HCT116 (cell line): ENCODE measurements at regions not wholly inside any gene's neighbourhood (a gene's known extent, or its start where the extent isn't known, plus 50 kb on each side); places are given as distances from the start of the nearest gene placed in this dataset.

Experiments
- ATAC-seq: fragments of 200-7000 bp; cut with Tn5 transposase; 2 replicates; pipeline ENCODE4 v1.9.1; 2020; ENCODE audit warnings: mild to moderate bottlenecking, moderate library complexity
- BruUV-seq: library from RNA; stranded (reverse); fragments of 400-500 nt; replicated peaks from 2 replicates; lab custom pipeline; 2021; lab: Mats Ljungman, UMichigan
- CTCF ChIA-PET: fragments of 300-600 bp; sonication (Branson Sonifier 250); formaldehyde crosslinking; loops from one replicate; lab custom pipeline; 2021; ENCODE audit warnings: antibody characterized with exemption; lab: Charles Lee
- POLR2A ChIA-PET: fragments of 300-600, 350-600 bp; sonication (Branson Sonifier 250); formaldehyde crosslinking; loops from one replicate; lab custom pipeline; 2021; ENCODE audit warnings: antibody characterized with exemption; lab: Charles Lee
- RAD21 ChIA-PET, 2 experiments: fragments of 300-600 bp; sonication (Branson Sonifier 250); formaldehyde crosslinking; loops; one replicate each; lab custom pipeline; 2023; ENCODE audit warnings: low total read pairs in 2 of 2; ENCODE audit not compliant: uncharacterized antibody in 2 of 2, unreplicated experiment in 2 of 2, low non-redundant PET in 1 of 2; lab: Charles Lee
- DNase-seq: peaks from one replicate; pipeline ENCODE4 v3.0.0-alpha.2; 2010; ENCODE audit warnings: low read depth, low spot score
- H2AFZ ChIP-seq: fragments of 200-600 bp; shearing (Covaris generic), sonication (generic); 2 replicates; pipeline ENCODE4 v1.6.1; 2017; ENCODE audit warnings: low read depth, mixed run types, mixed read lengths, antibody characterized with exemption, low read length; ENCODE audit not compliant: poor library complexity, severe bottlenecking
- H3K27ac ChIP-seq: 2 replicates; pipeline ENCODE4 v1.5.1; 2012; ENCODE audit warnings: low read depth, low read length
- H3K27me3 ChIP-seq: fragments of 200-600 bp; sonication (generic); 2 replicates; pipeline ENCODE4 v1.6.1; 2016; ENCODE audit warnings: mixed run types, low read length, mixed read lengths; ENCODE audit not compliant: insufficient read depth
- H3K36me3 ChIP-seq, 2 experiments: fragments of 200-500 bp in 1 of 2; fragments of 200-600 bp in 1 of 2; sonication (Bioruptor generic) in 1 of 2; sonication (generic) in 1 of 2; 2 replicates each; pipeline versions ENCODE4 v1.5.1 to v1.6.1; 2014 to 2016; ENCODE audit warnings: low read length in 2 of 2, inconsistent platforms in 1 of 2, mixed read lengths in 1 of 2, mixed run types in 1 of 2; ENCODE audit not compliant: insufficient read depth in 2 of 2, control insufficient read depth in 1 of 2
- H3K4me1 ChIP-seq, 2 experiments: fragments of 200-600 bp in 1 of 2; sonication (generic) in 1 of 2; 2 replicates each; pipeline versions ENCODE4 v1.5.1 to v1.6.1; 2012 to 2017; ENCODE audit warnings: low read length in 2 of 2, inconsistent platforms in 1 of 2, mild to moderate bottlenecking in 1 of 2, mixed read lengths in 1 of 2, mixed run types in 1 of 2, moderate library complexity in 1 of 2; ENCODE audit not compliant: insufficient read depth in 2 of 2, control insufficient read depth in 1 of 2
- H3K4me2 ChIP-seq: fragments of 200-600 bp; sonication (generic); 2 replicates; pipeline ENCODE4 v1.6.1; 2017; ENCODE audit warnings: mixed run types, low read length, mixed read lengths
- H3K4me3 ChIP-seq, 2 experiments: fragments of 200-600 bp in 1 of 2; sonication (generic) in 1 of 2; replicated peaks in 1 of 2; 2 replicates each; pipeline ENCODE4 v1.5.1; 2011 to 2016; ENCODE audit warnings: low read length in 2 of 2, control low read depth in 1 of 2, low read depth in 1 of 2, mild to moderate bottlenecking in 1 of 2, mixed read lengths in 1 of 2, mixed run types in 1 of 2
- H3K79me2 ChIP-seq: fragments of 200-600 bp; sonication (generic); 2 replicates; pipeline ENCODE4 v1.6.1; 2017; ENCODE audit warnings: mild to moderate bottlenecking, mixed run types, low read length, moderate library complexity, mixed read lengths; ENCODE audit not compliant: insufficient read depth
- H3K9ac ChIP-seq: fragments of 200-600 bp; sonication (generic); 2 replicates; pipeline ENCODE4 v1.6.1; 2016; ENCODE audit warnings: low read length, mixed read lengths
- H3K9me2 ChIP-seq: fragments of 200-600 bp; sonication (generic), shearing (Covaris generic); 2 replicates; pipeline ENCODE4 v1.6.1; 2017; ENCODE audit warnings: mixed run types, mild to moderate bottlenecking, moderate library complexity; ENCODE audit not compliant: insufficient read depth
- H3K9me3 ChIP-seq, 2 experiments: fragments of 200-500 bp in 1 of 2; fragments of 200-600 bp in 1 of 2; sonication (Bioruptor generic) in 1 of 2; sonication (generic) in 1 of 2; 2 replicates each; pipeline ENCODE4 v1.6.1; 2014 to 2017; ENCODE audit warnings: low read length in 2 of 2, mixed read lengths in 2 of 2, inconsistent platforms in 1 of 2, low read depth in 1 of 2, mild to moderate bottlenecking in 1 of 2, mixed run types in 1 of 2, moderate library complexity in 1 of 2; ENCODE audit not compliant: control insufficient read depth in 1 of 2, insufficient read depth in 1 of 2
- H4K20me1 ChIP-seq: fragments of 200-600 bp; sonication (generic), shearing (Covaris generic); 2 replicates; pipeline ENCODE4 v1.6.1; 2017; ENCODE audit warnings: mixed run types, mild to moderate bottlenecking, moderate library complexity; ENCODE audit not compliant: insufficient read depth
- CBX3 ChIP-seq: IDR thresholded peaks from 2 replicates; pipeline ENCODE4 v1.6.1; 2012; ENCODE audit warnings: low read depth
- EGR1 ChIP-seq: IDR thresholded peaks from 2 replicates; pipeline ENCODE4 v1.6.1; 2012; ENCODE audit warnings: low read depth
- ELF1 ChIP-seq: IDR thresholded peaks from 2 replicates; pipeline ENCODE4 v1.6.1; 2012; ENCODE audit warnings: low read depth, borderline replicate concordance
- EZH2 ChIP-seq: fragments of 200-600 bp; sonication (generic); IDR thresholded peaks from 2 replicates; pipeline ENCODE4 v1.6.1; 2017; ENCODE audit warnings: antibody characterized with exemption, mixed run types
- EZH2phosphoT487 ChIP-seq: fragments of 200-600 bp; IDR thresholded peaks from 2 replicates; pipeline ENCODE4 v1.6.1; 2018; ENCODE audit warnings: antibody characterized with exemption, borderline replicate concordance
- JUND ChIP-seq: IDR thresholded peaks from 2 replicates; pipeline ENCODE4 v1.6.1; 2012
- POLR2A ChIP-seq: IDR thresholded peaks from 2 replicates; pipeline ENCODE4 v1.7.0; 2011; ENCODE audit warnings: borderline replicate concordance; ENCODE audit not compliant: insufficient read depth, insufficient read length; ENCODE audit errors: extremely low read depth
- POLR2AphosphoS5 ChIP-seq: IDR thresholded peaks from 2 replicates; pipeline ENCODE4 v1.6.1; 2011; ENCODE audit warnings: mild to moderate bottlenecking, low read depth, low read length, moderate library complexity
- RAD21 ChIP-seq: IDR thresholded peaks from 2 replicates; pipeline ENCODE4 v1.6.1; 2012; ENCODE audit warnings: low read depth, mild to moderate bottlenecking
- REST ChIP-seq: IDR thresholded peaks from 2 replicates; pipeline ENCODE4 v1.6.1; 2012; ENCODE audit warnings: low read depth
- SIN3A ChIP-seq: IDR thresholded peaks from 2 replicates; pipeline ENCODE4 v1.6.1; 2012; ENCODE audit warnings: low read depth
- SP1 ChIP-seq: IDR thresholded peaks from 2 replicates; pipeline ENCODE4 v1.6.1; 2012; ENCODE audit warnings: low read depth
- SRF ChIP-seq: IDR thresholded peaks from 2 replicates; pipeline ENCODE4 v1.6.1; 2012; ENCODE audit warnings: low read depth
- YY1 ChIP-seq: IDR thresholded peaks from 2 replicates; pipeline ENCODE4 v1.6.1; 2011; ENCODE audit warnings: low read length, low read depth, moderate library complexity, mild to moderate bottlenecking; ENCODE audit not compliant: insufficient replicate concordance; ENCODE audit errors: extremely low read depth
- ZNF274 ChIP-seq: fragments of 200-500 bp; sonication (Bioruptor generic); IDR thresholded peaks from 2 replicates; pipeline ENCODE4 v1.6.1; 2014; ENCODE audit warnings: mild to moderate bottlenecking, low read depth, low read length, inconsistent platforms
- intact Hi-C: fragments of 100-400 bp; cut with micrococcal nuclease; formaldehyde crosslinking; loops from 2 replicates; pipeline ENCODE4 v1.10.0; 2022
- TF ChIP-seq, protein P1 (sequence below): IDR thresholded peaks from 2 replicates; pipeline ENCODE4 v1.6.1; 2011; ENCODE audit warnings: mild to moderate bottlenecking, low read length, moderate library complexity; ENCODE audit not compliant: insufficient replicate concordance; ENCODE audit errors: extremely low read depth

DNA sequence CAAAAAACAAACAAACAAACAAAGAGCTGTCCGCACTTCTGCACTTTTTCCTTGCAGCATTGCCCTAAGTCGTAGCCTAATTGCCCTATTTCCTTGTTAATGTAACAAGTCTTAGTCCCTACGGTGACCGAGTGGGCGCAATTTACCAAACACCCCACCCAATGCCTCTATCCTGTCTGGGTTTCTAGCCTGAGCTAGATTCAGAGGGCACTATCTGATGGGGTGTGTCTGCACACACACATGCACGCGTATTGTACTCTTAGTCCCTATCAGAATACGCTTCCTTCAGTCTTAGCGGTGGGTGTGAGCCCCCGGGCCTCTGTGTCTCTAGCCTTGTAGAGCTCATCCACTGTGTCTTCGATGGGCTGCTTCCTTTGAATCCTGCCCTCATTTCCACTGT, 125.9 kb upstream of the DLG1 start:
- CTCF ChIA-PET = no interaction called here

More for the DNA sequence above, 125.9 kb upstream of the DLG1 start:
- no peaks in the 10 kb centered on the region for H3K9me2 ChIP-seq
- no peak overlapping the region for H2AFZ ChIP-seq
- no TSS peak for BruUV-seq
- H3K9ac ChIP-seq = no peak overlapping the region
- POLR2A ChIA-PET = no interaction called here
- no peak for ATAC-seq
- DNase-seq = no peak
- no peak overlapping the region for H3K27ac ChIP-seq
- RAD21 ChIA-PET = no interaction called here
- H3K36me3 ChIP-seq = no peaks in the 10 kb centered on the region
- no peaks in the 10 kb centered on the region for H3K9me3 ChIP-seq
- TF ChIP-seq YY1 (no peak), JUND (no peak), EGR1 (no peak), ZNF274 (no peak), SP1 (no peak), EZH2phosphoT487 (no peak), POLR2A (no peak), SIN3A (no peak), REST (no peak), EZH2 (no peak), RAD21 (no peak), CBX3 (no peak), POLR2AphosphoS5 (no peak), SRF (no peak), ELF1 (no peak)
- TF ChIP-seq, protein P1, sequence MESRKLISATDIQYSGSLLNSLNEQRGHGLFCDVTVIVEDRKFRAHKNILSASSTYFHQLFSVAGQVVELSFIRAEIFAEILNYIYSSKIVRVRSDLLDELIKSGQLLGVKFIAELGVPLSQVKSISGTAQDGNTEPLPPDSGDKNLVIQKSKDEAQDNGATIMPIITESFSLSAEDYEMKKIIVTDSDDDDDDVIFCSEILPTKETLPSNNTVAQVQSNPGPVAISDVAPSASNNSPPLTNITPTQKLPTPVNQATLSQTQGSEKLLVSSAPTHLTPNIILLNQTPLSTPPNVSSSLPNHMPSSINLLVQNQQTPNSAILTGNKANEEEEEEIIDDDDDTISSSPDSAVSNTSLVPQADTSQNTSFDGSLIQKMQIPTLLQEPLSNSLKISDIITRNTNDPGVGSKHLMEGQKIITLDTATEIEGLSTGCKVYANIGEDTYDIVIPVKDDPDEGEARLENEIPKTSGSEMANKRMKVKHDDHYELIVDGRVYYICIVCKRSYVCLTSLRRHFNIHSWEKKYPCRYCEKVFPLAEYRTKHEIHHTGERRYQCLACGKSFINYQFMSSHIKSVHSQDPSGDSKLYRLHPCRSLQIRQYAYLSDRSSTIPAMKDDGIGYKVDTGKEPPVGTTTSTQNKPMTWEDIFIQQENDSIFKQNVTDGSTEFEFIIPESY = no peak
- H3K4me3 ChIP-seq = no peak overlapping the region
- H3K4me2 ChIP-seq = no peak overlapping the region
- H3K79me2 ChIP-seq = no peaks in the 10 kb centered on the region
- intact Hi-C loops = no loop called here
- H3K4me1 ChIP-seq = peaks cover 20 to 39% of the 10 kb centered on the region in 2 experiments
- H4K20me1 ChIP-seq = no peaks in the 10 kb centered on the region
- H3K27me3 ChIP-seq = no peaks in the 10 kb centered on the region
